ENCODE measurements at regions not wholly inside any gene's neighbourhood (a gene's known extent, or its start where the extent isn't known, plus 50 kb on each side); places are given as distances from the start of the nearest gene placed in this dataset.

DNA sequence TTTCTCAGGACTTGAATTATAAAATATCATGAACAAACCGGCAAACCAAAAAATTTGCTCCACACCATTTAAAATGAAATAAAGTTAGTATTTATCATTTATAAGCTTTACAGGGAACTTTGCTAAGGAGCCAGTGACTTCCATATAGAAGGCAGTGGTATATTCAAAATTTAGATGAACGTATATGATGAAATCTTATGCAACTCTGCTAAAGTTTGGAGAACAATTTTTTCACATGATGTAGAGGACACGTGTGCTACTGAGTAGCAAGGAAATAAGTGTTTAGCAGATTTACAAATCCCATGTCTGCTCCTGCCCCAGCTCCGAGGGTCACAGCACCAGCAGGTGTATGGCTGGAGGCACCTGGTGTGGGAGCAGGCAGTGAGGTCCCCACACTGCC, 70.8 kb upstream of the IFNG-AS1 start:
- no peak for DNase-seq (ENCODE audit: low spot score)
- TF ChIP-seq, protein P1, sequence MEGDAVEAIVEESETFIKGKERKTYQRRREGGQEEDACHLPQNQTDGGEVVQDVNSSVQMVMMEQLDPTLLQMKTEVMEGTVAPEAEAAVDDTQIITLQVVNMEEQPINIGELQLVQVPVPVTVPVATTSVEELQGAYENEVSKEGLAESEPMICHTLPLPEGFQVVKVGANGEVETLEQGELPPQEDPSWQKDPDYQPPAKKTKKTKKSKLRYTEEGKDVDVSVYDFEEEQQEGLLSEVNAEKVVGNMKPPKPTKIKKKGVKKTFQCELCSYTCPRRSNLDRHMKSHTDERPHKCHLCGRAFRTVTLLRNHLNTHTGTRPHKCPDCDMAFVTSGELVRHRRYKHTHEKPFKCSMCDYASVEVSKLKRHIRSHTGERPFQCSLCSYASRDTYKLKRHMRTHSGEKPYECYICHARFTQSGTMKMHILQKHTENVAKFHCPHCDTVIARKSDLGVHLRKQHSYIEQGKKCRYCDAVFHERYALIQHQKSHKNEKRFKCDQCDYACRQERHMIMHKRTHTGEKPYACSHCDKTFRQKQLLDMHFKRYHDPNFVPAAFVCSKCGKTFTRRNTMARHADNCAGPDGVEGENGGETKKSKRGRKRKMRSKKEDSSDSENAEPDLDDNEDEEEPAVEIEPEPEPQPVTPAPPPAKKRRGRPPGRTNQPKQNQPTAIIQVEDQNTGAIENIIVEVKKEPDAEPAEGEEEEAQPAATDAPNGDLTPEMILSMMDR (IDR thresholded peaks at IDR 0.05; ENCODE audit: borderline replicate concordance, control extremely low read depth, extremely low read depth, insufficient read depth, missing control alignments): no peak
- in situ Hi-C loops (cut with MboI; ENCODE audit: low sequenced_read_pairs, unreplicated experiment): no loop called here

DNA sequence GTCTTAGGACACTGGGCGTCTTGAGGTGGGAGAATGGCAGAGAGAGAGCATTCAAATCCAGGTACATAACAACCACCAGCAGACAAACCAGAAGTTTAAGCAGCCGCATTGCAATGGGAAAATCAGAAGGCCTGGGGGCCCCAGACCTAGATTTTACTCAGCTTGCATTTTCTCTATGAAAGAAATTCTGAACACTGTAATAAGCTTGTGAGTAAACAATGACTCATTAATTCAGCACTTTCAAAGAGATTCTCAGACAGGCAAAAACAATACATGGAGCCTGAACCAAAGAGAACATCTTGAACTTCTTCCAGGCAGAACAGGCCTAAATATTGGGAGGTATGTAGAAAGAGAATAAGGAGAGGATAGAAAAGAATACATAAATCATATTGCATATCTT, 69.8 kb upstream of the IFNG-AS1 start:
- in situ Hi-C loops (cut with MboI; ENCODE audit: low sequenced_read_pairs, unreplicated experiment): no loop called here
- TF ChIP-seq, protein P1 (IDR thresholded peaks at IDR 0.05; ENCODE audit: borderline replicate concordance, control extremely low read depth, extremely low read depth, insufficient read depth, missing control alignments): no peak
- no peak for DNase-seq (ENCODE audit: low spot score)

DNA sequence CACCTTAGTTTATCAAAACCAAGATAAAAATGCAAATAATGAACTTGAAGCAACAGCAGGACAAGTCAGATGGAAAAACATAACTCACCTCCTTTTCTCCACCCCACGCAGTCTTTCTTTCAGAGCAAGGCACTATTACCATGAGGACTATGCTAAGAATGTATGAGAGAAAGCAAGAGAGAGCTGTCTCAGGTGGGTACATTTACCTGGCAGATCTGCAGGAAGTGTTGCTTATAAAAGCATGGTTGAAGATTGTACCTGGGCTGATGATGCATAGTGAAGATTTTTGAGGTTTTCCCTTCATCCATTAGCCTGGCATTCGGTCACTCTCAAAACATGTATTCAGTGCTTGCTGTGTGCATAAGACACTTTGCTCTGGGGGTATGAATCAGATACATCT, 68.8 kb upstream of the IFNG-AS1 start:
- no peak for DNase-seq (ENCODE audit: low spot score)
- in situ Hi-C loops (cut with MboI; ENCODE audit: low sequenced_read_pairs, unreplicated experiment): no loop called here
- TF ChIP-seq, protein P1 (IDR thresholded peaks at IDR 0.05; ENCODE audit: borderline replicate concordance, control extremely low read depth, extremely low read depth, insufficient read depth, missing control alignments): no peak

DNA sequence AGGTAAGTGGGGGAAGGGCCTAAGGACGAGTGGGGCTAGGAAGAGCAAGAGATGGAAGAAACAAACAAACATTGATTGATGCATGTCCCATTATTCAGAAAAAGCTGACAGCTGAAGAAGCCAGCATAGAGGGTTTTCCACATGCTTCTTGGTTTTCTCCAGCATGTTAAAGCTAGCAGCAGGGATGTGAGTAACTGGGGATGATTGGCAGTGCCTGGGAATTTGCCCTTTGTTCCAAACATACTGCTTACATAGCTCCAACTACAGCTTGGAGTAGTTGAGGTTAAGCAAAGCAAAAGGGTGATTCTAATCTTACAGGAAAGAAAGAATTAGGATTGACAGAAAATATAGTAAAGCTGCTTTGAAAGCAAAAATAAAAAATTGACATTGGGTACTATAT, 68.0 kb upstream of the IFNG-AS1 start:
- in situ Hi-C loops (cut with MboI; ENCODE audit: low sequenced_read_pairs, unreplicated experiment): no loop called here
- no peak for DNase-seq (ENCODE audit: low spot score)
- TF ChIP-seq, protein P1 (IDR thresholded peaks at IDR 0.05; ENCODE audit: borderline replicate concordance, control extremely low read depth, extremely low read depth, insufficient read depth, missing control alignments): no peak

DNA sequence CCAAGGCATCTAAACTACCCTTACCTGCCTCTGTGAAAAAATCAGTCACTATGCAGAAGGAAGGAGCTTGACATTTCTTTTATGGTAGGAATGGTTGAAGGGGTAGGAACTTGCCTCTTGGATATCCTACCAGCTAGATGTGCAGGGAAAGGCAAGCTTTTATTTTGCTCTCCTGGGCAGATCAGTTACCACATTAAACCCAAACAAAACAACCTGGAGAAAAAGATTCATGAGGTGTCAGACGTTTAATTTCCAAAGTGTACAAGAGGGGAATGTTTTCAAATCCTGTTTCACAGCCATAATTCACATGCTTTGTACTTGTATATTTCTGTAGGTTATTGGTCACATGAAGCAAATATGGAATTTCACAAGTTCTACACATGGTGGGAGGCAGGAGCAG, 67.0 kb upstream of the IFNG-AS1 start:
- in situ Hi-C loops (cut with MboI; ENCODE audit: low sequenced_read_pairs, unreplicated experiment): no loop called here
- DNase-seq (ENCODE audit: low spot score): no peak
- TF ChIP-seq, protein P1 (IDR thresholded peaks at IDR 0.05; ENCODE audit: borderline replicate concordance, control extremely low read depth, extremely low read depth, insufficient read depth, missing control alignments): no peak

DNA sequence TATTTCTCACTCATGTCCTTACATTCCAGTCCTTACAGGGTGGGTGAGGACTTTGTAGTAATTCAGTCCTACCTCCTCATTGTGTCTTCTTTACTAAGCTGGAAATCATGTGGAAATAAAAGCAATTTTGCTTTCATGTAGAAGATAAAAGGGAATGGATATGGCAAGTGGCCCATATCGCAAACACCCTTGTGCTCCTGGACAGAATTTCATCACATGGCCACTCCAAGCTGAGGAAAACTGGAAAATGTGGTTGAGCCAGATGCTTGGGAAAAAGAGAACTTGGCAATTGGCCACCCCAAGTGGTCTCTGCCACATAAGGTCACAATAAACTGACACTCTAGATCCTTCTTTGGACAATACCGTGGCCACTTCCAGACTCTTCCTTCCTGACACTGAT, 64.2 kb upstream of the IFNG-AS1 start:
- no peak for DNase-seq (ENCODE audit: low spot score)

More for the DNA sequence above, 64.2 kb upstream of the IFNG-AS1 start:
- TF ChIP-seq, protein P1 (IDR thresholded peaks at IDR 0.05; ENCODE audit: borderline replicate concordance, control extremely low read depth, extremely low read depth, insufficient read depth, missing control alignments): no peak
- in situ Hi-C loops (cut with MboI; ENCODE audit: low sequenced_read_pairs, unreplicated experiment): no loop called here

All from GM13976 (cell line).